ENCODE measurements at regions not wholly inside any gene's neighbourhood (a gene's known extent, or its start where the extent isn't known, plus 50 kb on each side); places are given as distances from the start of the nearest gene placed in this dataset.

GRCh38 chr5:39816156-39816845 is 391.5 kb upstream of the DAB2 start:
- no peak for DNase-seq

GRCh38 chr5:39815711-39816110 is 390.9 kb upstream of the DAB2 start:
- no peak for DNase-seq

- DNase-seq: no peak
These were observed 386.6 kb upstream of the DAB2 start for GRCh38 chr5:39811381-39811780.

- DNase-seq: no peak
These were observed 383.9 kb upstream of the DAB2 start for GRCh38 chr5:39808656-39809055.

- no peak for DNase-seq
These were observed 376.5 kb upstream of the DAB2 start for GRCh38 chr5:39801306-39801705.

- DNase-seq: no peak
These were observed 375.3 kb upstream of the DAB2 start for GRCh38 chr5:39800042-39800601.

GRCh38 chr5:39799242-39799641 is 374.5 kb upstream of the DAB2 start:
- DNase-seq: no peak

- no peak for DNase-seq
These were observed 369.9 kb upstream of the DAB2 start for GRCh38 chr5:39794513-39795210.

- no peak for DNase-seq
These were observed 360.6 kb upstream of the DAB2 start for GRCh38 chr5:39785410-39785809.

GRCh38 chr5:39783756-39784421 is 359.1 kb upstream of the DAB2 start:
- DNase-seq: no peak

GRCh38 chr5:39780347-39780746 is 355.6 kb upstream of the DAB2 start:
- no peak for DNase-seq

- no peak for DNase-seq
These were observed 355.1 kb upstream of the DAB2 start for GRCh38 chr5:39779831-39780230.

GRCh38 chr5:39775797-39776365 is 351.1 kb upstream of the DAB2 start:
- no peak for DNase-seq

- no peak for DNase-seq
These were observed 350.5 kb upstream of the DAB2 start for GRCh38 chr5:39775086-39775796.

GRCh38 chr5:39774605-39775004 is 349.8 kb upstream of the DAB2 start:
- DNase-seq: no peak

- no peak for DNase-seq
These were observed 347.5 kb upstream of the DAB2 start for GRCh38 chr5:39772307-39772706.

- DNase-seq: no peak
These were observed 343.1 kb upstream of the DAB2 start for GRCh38 chr5:39767916-39768315.

- no peak for DNase-seq
These were observed 340.6 kb upstream of the DAB2 start for GRCh38 chr5:39765366-39765765.

GRCh38 chr5:39762761-39763160 is 338.0 kb upstream of the DAB2 start:
- no peak for DNase-seq

- no peak for DNase-seq
These were observed 336.6 kb upstream of the DAB2 start for GRCh38 chr5:39761199-39761950.

Measured in hypothalamus (tissue), 51 donors.